Stimulated activated CD4-positive, alpha-beta T cell treated with anti-CD3 and anti-CD28 coated beads, Interleukin-2, amount 100 ng/mL, for 24 hours (primary cell): ENCODE measurements at regions not wholly inside any gene's neighbourhood (a gene's known extent, or its start where the extent isn't known, plus 50 kb on each side); places are given as distances from the start of the nearest gene placed in this dataset.

Experiments used
- DNase-seq, 2 donors: peaks; one replicate each; pipeline ENCODE4 v3.0.0-alpha.2; 2020

DNA sequence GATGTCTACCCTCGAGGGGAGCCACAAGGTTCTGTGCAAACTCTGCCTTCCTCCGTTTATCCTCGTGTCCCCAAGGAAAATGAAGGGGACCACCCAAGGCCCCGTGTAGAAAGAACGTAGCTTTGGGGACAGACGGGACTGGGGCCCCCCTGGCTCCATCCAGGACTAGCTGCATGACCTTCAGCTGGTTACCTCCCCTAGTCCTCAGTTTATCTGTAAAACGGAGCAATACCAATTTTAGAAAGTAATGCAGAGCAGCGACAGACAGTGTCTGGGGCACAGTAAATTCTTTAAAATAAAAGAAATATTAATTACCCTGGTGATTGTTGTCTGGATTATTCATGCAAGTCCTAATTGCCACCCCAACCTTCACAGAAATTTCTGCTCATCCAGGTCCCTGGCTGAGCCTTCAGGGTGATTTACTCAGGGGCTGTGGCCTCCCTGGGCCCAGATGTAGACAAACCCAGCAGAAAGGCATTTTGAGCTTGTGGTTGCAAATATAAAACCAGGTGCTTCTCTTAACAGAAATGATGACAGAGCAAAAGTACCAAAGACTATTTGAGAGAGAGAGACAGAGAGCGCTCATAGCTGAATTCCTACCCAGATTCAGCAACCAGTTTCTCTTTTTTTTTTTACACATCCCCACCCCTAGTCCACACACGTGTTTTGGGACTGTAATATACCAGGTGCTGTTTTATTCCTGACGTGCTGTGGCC is 155.1 kb upstream of the SMIM23 start:
- DNase-seq: no peak

DNA sequence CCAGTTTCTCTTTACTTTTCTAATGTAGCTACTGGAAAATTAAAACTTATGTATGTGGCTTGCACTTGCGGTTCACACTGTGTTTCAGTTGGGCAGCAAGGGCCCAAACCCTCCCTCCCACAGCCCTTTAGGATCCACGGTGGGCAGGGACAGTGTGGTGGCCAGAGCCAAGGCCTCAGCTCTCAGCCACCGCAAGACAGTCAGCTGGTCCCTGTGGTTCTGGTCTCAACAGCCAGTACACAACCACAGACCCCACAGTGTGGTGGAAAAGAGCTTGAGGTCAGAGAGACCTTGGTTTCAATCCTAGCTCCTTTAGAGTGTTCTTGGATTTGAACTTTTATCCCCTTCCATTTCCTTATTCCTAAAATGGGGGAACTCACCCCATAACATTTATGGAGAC is 153.0 kb upstream of the SMIM23 start:
- DNase-seq: no peak

DNA sequence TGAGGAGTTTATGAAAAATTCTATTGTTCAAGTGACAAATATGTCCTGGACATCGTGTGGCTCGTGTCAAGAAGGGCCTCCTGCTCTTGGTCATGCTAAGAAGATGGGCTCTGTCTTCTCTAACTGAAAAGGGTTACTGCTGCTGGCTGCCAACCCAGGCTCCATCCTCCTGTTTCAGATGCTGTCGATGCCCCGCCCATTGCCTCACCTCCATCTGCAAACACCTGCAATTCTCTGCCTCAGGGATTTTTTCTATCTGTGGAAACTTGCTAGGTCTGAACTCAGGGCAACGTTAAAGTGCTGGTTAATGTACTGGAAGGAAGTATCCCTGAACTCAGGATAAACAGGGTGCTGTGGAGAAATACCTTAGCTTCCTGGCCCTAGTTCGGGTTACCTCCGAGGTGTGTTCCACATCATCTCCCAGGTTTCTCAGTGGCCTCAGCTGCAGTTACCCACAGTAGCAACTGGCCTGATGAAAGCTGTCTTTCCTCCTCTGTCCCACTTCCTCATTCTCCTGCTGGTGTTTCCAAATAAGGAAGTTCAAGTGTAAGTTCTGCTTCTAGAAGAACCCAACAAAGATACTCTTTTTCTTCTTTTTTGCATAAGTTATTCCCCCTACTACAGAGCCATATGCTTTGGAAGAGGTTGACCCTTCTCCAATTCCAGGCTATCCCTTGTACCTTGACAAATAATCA is 151.7 kb upstream of the SMIM23 start:
- no peak for DNase-seq

DNA sequence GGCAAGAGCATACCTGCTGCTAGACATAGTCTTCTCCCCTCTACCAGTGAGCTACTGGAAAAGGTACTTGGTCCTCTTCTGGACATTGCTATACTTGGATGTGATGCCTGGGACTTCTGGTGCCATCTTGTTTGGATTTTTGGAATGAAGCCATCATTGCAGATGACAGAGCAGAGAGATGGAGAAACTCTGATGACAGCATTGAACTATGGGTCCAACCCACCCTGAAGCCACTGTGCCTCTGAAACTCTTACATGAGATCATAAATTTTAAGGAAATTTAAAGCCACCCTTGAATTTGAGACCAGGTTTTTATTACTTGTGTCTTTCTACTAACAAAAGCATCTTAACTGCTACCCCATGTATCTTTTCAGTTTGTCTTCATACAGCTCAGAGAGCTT is 151.1 kb upstream of the SMIM23 start:
- no peak for DNase-seq

DNA sequence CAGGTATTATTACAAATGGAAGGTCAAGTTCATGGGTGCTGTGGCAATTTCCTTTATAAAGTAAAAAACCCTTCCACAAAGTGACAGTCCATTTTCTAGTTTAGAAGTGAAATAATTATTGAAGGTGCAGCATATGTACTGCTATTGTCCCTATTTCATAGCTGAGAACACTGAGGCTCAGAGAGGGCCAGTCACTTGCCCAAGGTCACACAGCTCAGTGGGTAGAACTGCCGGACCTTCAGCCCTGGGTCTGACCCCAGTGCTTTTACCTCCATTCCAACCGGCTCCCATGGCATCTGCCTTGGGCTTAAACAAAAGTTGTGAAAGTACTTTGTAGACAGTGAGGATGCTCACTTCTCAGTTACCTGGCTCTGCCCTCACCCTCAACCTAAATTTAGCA is 150.6 kb upstream of the SMIM23 start:
- no peak for DNase-seq

DNA sequence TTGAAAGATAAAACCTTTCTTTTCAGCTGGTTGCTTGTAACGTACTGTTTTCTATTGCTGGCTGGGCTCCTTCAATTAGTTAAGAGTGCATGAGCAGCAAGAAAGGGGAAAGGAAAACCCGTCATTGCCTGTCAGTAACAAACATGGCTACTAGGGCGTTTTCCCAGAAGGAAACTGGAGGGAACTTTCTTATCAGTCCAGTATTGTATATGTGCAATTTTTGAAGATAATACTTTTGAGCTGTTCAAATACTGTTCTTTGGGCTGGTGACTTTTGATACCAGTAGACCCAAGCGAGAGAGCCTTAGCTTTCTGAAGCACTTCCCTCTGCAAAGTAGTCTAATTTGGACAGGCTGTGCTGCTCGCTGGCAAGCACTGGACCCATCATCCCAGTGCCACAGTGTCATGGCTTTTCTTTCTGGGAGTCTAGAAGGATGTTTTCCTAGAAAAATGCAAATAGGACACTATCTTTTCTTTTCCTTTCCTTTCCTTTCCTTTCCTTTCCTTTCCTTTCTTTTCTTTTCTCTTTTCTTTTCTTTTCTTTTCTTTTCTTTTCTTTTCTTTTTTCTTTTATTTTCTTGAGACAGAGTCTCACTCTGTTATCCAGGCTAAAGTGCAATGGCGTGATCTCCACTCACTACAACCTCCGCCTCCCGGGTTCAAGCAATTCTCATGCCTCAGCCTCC is 149.9 kb upstream of the SMIM23 start:
- no peak for DNase-seq

DNA sequence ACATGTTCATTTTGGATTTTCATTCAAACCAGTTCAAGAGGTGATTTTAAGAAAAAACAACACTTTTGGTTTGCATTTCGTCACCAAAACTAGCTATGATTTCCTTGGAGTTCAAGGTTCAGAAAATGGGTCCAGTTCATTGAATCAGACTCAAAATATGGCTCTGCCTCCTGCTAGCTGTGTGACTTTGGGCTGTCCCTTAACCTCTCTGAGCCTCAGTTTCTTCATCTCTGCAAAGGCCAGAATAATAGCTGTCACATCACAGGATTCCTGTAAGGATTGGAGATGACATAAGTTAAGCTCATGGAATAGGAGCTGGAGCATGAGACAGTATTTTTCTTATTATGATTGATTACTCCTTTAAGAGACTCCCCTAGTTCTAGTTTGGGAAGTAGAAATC is 147.8 kb upstream of the SMIM23 start:
- no peak for DNase-seq

DNA sequence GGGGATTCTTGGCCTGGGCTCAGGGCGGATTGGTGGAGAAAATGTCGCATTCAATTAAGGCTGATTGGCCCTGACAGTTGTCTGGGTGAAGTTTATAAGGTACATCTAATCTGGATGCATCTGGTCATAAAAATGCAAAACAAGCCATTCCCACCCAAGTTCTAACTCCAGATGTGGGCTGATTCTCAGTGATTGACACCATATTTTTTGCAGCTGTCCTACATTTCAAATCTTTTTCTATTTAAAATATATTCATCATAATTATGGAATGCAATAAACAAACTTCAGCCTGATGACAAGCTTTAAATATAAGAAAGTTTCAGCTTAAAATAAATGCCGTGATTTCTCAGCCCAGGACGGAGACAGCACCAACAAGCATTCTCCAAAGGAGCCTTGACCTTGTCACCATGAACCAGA is 146.4 kb upstream of the SMIM23 start:
- DNase-seq: no peak

DNA sequence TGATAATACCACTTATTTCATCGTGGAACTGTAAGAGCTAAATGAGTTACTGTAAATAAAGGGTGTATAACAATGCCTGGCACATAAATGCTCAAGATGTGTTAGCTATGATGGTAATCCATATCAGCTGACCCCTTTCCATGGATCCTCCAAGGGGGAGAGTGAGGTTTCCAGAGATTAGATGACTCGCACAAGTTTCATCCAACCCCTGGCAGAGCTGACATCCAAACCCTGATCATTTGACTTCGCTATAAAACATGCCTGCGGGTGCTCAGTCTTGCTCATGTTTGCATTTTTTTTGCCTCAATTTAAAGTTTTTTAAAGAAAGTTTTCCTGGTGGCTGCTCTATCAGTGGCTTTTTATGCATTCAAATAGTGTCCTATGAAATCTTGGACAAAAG is 145.7 kb upstream of the SMIM23 start:
- DNase-seq: no peak

DNA sequence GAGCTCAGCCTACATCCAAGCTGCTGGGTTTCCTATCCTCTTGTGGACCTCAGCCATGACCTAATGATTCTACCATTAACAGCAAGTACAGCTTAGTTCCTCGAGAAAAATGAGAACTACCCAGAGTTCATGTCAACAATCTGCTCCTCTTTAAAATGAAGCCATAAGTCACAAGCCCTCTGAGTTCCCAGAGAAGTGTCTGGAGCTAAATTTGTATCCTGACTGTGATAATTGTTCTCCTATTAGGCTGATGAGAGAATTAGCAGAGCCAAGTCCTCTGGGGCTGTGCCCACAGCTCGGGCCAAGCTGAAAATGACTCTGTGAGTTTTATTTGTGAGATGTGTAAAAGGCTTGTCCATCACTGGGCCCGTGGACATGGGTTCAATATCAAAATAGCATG is 145.1 kb upstream of the SMIM23 start:
- no peak for DNase-seq

DNA sequence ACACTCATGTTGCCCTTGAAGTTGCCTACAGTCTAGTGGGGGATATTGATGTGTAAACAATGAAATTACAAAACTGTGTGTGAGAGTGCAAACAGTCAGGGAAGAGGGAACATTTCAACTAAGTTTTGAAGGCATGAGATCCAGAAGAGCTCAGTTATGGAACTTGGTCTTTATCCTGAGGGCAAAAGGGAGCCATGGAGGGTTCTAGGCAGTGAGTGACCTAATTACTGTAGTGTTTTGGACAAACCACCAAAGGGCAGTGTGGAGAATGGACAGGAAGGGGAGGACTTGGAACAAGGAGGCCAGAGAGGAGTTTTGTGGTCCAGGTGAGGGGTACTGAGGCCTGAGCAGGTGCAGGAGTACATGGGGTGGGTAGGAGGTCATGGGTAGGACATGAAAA is 143.7 kb upstream of the SMIM23 start:
- DNase-seq: no peak

DNA sequence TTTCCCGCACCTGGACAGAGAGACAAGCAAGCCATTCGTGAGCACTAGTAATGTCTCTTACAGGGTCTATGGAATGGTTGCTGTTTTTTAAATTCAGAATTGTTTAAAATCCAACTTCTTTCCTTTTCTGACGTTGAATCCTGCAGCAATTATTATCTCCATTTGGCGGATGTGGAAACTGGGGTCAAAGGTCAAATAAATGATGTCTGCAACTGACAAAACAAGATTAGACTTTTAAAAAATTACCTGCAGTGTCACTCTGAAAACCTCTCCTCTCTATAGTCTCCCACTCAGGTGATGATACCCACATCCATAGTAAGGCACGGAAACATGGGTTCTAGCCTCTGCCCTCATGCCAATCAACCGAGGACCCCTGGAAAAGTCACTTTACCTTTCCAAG is 142.7 kb upstream of the SMIM23 start:
- no peak for DNase-seq

DNA sequence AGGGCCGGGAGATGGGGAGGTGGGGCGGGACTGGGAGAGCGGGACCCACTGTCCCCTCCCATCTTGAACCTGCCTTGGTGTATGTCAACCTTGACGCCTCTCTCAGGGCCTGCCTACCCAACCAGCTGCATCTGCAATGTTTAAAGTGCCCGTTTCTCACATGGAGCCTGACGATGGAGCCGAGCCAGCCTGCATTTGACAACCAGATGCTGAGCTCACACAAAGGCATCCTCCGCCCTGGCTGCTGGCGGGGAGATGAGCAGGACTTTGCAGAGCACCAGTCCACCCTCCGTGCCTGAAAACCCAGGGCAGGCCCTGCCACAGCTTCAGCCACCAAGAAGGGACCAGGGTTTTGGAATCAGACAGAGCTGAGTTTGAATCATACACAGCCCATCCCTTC is 141.1 kb upstream of the SMIM23 start:
- DNase-seq: no peak

DNA sequence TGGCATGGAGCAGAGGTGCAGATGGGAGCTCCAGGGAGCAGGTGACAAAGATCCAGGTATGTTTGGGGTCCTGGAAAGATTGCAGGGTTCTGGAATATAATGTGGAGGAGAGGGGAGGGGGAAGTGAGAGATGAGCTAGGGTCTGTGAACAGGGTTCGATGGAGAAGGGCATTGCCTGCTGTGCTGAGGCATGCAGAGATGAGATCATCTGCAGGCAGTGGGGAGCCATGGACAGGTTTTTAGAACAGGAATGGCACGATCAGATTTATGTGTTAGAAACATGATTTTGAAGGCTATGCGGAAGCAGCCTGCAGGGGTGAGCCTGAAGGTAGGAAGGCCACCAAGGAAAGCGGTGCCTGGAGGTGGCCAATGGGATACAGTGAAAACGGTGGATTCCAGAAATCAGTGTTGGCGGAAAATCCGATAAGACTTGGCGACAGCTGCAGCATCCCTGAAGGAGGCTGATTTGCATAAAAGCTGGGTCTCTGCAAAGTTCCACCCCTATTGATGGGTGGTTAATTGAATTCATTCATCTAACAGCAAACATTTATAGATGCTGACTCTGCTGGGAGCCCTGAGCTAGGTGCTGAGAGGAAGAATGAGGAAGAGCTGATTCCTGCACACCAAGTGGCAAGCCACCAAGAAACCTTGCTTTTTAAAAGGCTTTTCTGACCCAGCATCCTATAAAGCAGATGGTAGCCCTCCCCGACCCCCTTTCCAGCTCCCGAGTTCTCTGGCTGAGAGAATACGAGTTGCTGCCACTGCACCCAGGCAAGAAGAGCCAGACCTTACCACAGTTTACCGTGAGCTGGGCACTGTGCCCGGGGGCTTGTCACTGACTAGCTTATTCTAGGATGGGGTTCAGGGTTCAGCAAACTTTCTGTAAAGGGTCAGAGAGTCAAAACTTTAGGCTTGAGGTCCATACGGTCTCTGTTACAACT is 139.2 kb upstream of the SMIM23 start:
- no peak for DNase-seq

DNA sequence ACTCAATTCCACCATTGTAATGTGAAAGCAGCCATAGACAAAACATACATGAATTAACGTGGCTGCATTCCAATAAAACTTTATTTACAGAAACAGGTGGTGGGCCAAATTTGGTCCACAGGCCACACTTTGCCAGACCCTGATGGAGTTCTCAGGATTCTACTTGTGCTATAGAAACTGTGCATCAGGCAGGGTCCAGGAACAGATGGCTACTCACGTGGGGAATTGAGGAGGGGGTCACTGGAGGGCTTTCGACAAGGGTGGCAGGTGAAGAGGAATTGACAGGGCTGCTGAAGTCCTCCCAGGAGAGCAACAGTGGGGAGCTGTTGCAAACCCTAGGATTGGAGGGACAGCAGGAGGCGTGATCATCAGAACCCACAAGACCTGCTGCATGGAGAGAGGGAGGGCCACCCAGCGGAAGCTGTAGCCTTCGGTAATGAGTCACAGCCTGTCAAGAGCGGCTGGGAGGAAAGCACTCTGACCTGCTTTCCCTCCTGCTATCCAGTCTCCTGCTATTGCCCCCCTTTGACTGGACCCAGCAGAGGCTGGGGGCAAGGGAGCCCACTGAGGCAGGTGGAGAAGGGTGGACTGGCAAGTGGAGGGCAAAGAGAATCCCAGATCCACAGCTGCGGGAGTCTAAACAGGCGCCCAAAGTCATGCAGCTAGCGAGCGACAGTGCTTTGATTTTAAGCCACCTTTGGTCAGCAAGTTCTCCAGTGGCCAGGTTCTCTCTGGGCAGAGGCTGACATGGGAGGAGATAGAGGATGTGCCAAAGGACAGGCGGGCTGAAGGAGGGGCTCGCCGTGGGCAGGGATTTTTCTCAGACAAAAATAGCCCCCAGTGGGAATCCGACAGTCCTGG is 138.3 kb upstream of the SMIM23 start:
- DNase-seq: no peak

DNA sequence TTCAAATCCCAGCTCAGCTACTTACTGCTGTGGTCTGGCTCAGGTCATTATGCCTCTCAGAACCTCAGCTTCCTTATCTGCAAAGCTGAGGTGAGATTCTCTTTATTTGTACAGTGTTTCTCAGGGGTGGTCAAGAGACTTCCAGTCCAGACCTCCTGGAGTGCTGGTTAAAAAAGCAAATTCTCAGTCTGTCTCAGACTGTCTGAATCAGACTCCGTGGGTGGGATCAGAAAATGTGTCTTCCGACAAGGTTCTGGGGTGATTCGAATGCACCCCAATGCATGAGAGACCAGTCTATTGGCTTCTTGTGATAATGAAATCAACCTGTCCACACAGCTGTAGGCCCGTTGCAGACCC is 137.7 kb upstream of the SMIM23 start:
- no peak for DNase-seq

DNA sequence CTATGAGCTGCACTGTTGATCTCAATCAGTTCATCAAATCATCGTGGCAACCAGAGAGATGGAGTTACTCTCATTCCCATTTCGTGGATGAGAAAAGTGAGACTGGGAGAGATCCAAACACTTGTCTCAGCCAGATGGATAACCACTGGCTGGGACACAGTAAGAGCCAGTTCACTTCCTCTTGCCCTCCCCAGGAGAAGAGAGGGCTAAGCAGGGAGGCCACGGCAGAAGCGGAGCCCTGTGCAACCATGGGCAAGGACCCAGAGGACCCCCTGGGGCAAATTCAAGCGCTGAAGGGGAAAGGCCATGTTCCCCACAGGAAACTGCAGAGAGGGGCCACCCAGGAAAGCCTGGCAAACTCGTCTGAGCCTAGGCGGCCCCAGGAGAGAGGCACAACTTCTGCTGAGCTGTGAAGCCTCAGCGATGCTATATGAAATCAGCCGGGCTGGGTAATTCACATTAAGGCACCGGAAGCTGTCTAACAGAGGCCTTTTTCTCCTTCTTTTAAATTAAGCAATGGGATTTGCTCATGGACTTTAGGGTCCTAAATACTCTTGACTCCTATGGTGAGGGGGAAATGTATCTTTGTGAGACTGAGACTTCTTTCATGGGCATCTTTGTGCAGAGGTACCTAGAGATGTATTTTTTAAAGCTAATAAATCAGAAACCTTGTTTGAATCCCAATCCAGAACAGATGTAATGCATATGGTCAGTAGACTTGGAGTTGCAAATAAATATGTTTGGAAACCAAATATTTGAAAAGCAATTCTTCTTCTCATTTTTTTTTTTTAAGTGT is 137.1 kb upstream of the SMIM23 start:
- no peak for DNase-seq

DNA sequence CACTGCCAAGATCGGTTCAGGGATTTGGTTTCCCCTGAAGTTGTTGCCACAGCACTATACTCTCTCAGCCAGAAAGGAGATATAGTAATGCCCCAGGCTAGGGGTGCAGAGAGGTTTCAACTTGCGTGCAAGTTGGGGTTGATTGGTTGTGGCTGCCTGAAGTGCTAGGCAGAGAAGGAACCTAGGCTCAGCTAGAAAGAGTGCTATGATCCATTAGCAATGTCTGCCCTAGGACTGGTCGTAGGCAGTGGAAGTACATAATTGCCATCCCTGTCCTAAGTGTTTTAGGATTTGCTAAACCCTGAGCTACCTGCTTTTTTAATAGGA is 136.6 kb upstream of the SMIM23 start:
- no peak for DNase-seq

DNA sequence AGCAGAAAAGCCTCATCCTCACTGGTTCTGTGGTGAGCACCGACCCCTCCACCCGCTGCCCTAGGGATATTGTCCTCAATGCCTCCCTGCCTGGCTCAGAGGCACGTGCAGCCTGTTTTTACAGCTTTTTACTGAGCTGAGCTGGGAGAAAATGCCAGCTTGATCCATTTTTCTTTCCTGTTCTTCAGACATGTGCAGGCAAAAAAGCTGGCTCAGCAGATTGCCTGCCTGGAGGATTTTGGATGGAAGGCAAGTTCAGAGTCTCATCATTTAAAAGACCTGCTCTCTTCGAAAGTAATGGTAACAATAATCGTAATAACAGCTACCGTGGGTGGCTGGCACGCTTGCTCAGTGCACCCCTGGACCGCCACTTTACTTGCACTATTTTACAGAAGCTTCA is 135.0 kb upstream of the SMIM23 start:
- no peak for DNase-seq

DNA sequence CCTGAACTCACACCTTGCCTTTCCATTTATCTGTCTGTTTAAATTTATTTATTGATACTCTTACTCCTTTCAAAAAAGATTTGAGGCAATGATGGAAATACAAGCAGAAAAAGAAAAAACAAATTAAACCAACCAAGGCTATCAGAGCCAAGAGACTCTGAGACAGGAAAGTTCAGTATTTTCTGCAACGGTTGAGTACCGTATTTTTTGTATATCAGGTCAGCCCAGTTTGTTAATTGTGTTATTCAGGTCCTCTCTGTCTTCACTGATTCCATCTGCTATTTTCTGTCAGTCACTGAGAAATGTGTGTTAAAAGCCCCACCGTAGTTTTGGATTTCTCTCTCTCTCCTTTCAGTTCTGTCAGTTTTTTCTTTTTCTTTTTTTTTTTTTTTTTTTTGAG is 134.5 kb upstream of the SMIM23 start:
- DNase-seq: no peak

DNA sequence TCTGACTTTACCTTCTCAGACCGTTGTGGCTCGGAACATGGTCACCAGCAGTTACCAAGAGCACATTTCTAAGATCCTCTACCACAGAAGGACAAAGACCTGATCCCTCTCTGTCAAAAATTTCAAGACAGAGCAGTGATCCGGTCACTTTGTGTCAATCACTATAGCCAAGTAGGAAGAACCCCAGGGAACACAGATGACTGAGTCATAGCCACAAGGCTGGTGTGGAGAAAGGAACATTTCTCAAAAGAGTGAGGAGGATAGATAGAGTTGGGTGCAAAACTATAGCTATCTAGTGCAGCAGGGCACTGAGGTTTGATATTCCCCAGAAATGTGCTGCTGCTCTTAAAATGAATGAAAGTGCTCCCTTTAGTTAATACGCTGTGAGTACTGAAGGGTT is 130.7 kb upstream of the SMIM23 start:
- no peak for DNase-seq

DNA sequence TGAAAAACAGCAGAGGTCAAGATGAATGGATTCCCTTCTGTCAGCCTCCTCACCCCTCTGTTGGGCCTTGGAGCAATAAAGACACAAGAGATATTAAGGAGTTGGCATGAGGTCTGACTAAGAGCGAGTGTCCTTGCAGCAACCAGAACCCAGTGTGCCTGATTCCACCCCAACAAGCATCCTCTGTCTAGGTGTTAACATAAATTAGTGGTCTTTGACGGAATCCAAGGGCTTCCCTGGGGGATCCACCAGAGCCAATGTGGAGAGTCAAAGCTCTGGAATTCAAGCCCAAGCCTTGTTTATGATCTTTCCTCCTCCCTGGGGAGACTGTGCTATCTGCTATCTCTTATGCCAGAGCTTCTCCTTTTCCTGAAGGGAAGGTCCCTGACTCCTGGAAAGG is 128.1 kb upstream of the SMIM23 start:
- no peak for DNase-seq
